IMR-90 (cell line): ENCODE measurements at regions not wholly inside any gene's neighbourhood (a gene's known extent, or its start where the extent isn't known, plus 50 kb on each side); places are given as distances from the start of the nearest gene placed in this dataset.

Experiments used
- CEBPB ChIP-seq: IDR thresholded peaks from 2 replicates; pipeline ENCODE4 v1.6.1; 2012; ENCODE audit warnings: low read depth, low read length, improper control_type of control experiment
- CHD1 ChIP-seq: IDR thresholded peaks from 2 replicates; pipeline ENCODE4 v1.6.1; 2012; ENCODE audit warnings: low read depth, low read length, improper control_type of control experiment
- FOS ChIP-seq: fragments of 150-350 bp; IDR thresholded peaks from 2 replicates; pipeline ENCODE4 v1.6.1; 2016; ENCODE audit warnings: low read depth, low read length
- MAFK ChIP-seq: IDR thresholded peaks from 2 replicates; pipeline ENCODE4 v1.6.1; 2012; ENCODE audit warnings: low read depth, low read length, improper control_type of control experiment
- MAZ ChIP-seq: IDR thresholded peaks from 2 replicates; pipeline ENCODE4 v1.6.1; 2012; ENCODE audit warnings: low read depth, mild to moderate bottlenecking, low read length, improper control_type of control experiment, moderate library complexity, borderline replicate concordance
- MXI1 ChIP-seq: IDR thresholded peaks from 2 replicates; pipeline ENCODE4 v1.6.1; 2012; ENCODE audit warnings: low read depth, mild to moderate bottlenecking, low read length, moderate library complexity, borderline replicate concordance
- NFE2L2 ChIP-seq: fragments of 150-350 bp; IDR thresholded peaks from 2 replicates; pipeline ENCODE4 v1.6.1; 2016; ENCODE audit warnings: low read depth, mild to moderate bottlenecking, low read length
- POLR2A ChIP-seq: IDR thresholded peaks from 2 replicates; pipeline ENCODE4 v1.6.1; 2012; ENCODE audit warnings: mild to moderate bottlenecking, low read depth, low read length
- RAD21 ChIP-seq: IDR thresholded peaks from 2 replicates; pipeline ENCODE4 v1.6.1; 2012; ENCODE audit warnings: low read length, improper control_type of control experiment
- RCOR1 ChIP-seq: IDR thresholded peaks from 2 replicates; pipeline ENCODE4 v1.6.1; 2012; ENCODE audit warnings: mild to moderate bottlenecking, low read length, improper control_type of control experiment; ENCODE audit not compliant: insufficient replicate concordance
- SMC3 ChIP-seq: fragments of 150-350 bp; IDR thresholded peaks from 2 replicates; pipeline ENCODE4 v1.6.1; 2016; ENCODE audit warnings: low read depth, mild to moderate bottlenecking, antibody characterized with exemption, low read length, moderate library complexity
- USF2 ChIP-seq: fragments of 150-350 bp; IDR thresholded peaks from 2 replicates; pipeline ENCODE4 v1.6.1; 2017; ENCODE audit warnings: mild to moderate bottlenecking, antibody characterized with exemption, low read length, low read depth
- TF ChIP-seq, protein P1 (sequence below): conservative IDR thresholded peaks from 2 replicates; pipeline ENCODE4 v1.5.1; 2012; ENCODE audit warnings: mild to moderate bottlenecking, low read depth, low read length, improper control_type of control experiment

GRCh38 chr12:30870491-30871265 is 55.9 kb upstream of the TSPAN11 start:
- TF ChIP-seq, protein P1, sequence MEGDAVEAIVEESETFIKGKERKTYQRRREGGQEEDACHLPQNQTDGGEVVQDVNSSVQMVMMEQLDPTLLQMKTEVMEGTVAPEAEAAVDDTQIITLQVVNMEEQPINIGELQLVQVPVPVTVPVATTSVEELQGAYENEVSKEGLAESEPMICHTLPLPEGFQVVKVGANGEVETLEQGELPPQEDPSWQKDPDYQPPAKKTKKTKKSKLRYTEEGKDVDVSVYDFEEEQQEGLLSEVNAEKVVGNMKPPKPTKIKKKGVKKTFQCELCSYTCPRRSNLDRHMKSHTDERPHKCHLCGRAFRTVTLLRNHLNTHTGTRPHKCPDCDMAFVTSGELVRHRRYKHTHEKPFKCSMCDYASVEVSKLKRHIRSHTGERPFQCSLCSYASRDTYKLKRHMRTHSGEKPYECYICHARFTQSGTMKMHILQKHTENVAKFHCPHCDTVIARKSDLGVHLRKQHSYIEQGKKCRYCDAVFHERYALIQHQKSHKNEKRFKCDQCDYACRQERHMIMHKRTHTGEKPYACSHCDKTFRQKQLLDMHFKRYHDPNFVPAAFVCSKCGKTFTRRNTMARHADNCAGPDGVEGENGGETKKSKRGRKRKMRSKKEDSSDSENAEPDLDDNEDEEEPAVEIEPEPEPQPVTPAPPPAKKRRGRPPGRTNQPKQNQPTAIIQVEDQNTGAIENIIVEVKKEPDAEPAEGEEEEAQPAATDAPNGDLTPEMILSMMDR, result no peak
- TF ChIP-seq POLR2A, result no peak
- TF ChIP-seq FOS, result no peak
- TF ChIP-seq CHD1, result no peak
- no peak for TF ChIP-seq RAD21
- TF ChIP-seq SMC3, result no peak
- no peak for TF ChIP-seq MAZ
- TF ChIP-seq CEBPB, result no peak
- no peak for TF ChIP-seq RCOR1
- no peak for TF ChIP-seq MXI1
- TF ChIP-seq USF2, result no peak
- TF ChIP-seq MAFK, result no peak
- no peak for TF ChIP-seq NFE2L2
